Mesodermal cell (in vitro differentiated cells): ENCODE measurements at regions not wholly inside any gene's neighbourhood (a gene's known extent, or its start where the extent isn't known, plus 50 kb on each side); places are given as distances from the start of the nearest gene placed in this dataset.
"Not testable (repeated sequence)": the region's sequence is repeated elsewhere in the genome, so short reads cannot be mapped to it uniquely, and the experiment has no call there.

Experiments
- H3K27ac ChIP-seq: 2 replicates; pipeline ENCODE4 v1.7.0; 2013; ENCODE audit warnings: mild to moderate bottlenecking, low read depth, low read length, moderate library complexity; ENCODE audit not compliant: severe bottlenecking
- H3K36me3 ChIP-seq: 2 replicates; pipeline ENCODE4 v1.7.1; 2013; ENCODE audit warnings: mild to moderate bottlenecking, low read length, moderate library complexity; ENCODE audit not compliant: control insufficient read depth, insufficient read depth
- H3K4me1 ChIP-seq: one replicate; pipeline ENCODE4 v1.7.1; 2013; ENCODE audit warnings: mild to moderate bottlenecking, low read length; ENCODE audit not compliant: insufficient read depth, control insufficient read depth, poor library complexity, severe bottlenecking
- H3K4me3 ChIP-seq: 2 replicates; pipeline ENCODE4 v1.7.0; 2013; ENCODE audit warnings: low read length, control low read depth, mild to moderate bottlenecking; ENCODE audit not compliant: insufficient read depth, poor library complexity, severe bottlenecking; ENCODE audit errors: extremely low read depth
- H3K9me3 ChIP-seq: 2 replicates; pipeline ENCODE4 v1.7.1; 2013; ENCODE audit warnings: mild to moderate bottlenecking, low read length, moderate library complexity; ENCODE audit not compliant: control insufficient read depth
- WGBS, 2 experiments: methylation state at CpG; one replicate each; pipeline ENCODE4 v1.1.5; 2013; ENCODE audit warnings: missing lambda C conversion rate in 2 of 2; ENCODE audit not compliant: insufficient coverage in 2 of 2; 5-methylcytosine and 5-hydroxymethylcytosine counted together

DNA sequence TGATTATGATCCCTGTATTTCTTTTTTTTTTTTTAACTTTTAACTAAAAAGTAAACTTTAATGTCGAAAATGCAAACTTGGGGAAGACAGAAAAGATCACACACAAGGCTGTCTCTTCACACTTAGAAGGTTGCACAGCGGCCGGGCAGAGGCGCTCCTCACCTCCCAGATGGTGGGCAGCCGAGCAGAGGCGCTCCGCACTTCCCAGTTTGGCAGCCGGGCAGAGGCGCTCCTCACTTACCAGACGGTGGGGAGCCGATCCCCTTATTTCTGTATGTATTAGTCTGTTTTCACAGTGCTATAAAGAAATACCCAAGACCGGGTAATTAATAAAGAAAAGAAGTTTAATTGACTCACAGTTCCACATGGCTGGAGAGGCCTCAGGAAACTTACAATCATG lies 805.6 kb upstream of the SPRY2 start:
- not testable (repeated sequence) for H3K4me3 ChIP-seq, H3K4me1 ChIP-seq, H3K9me3 ChIP-seq, H3K36me3 ChIP-seq, H3K27ac ChIP-seq
- WGBS, 2 experiments, result 100% methylated on average over 1 to 3 of the region's 12 CpGs

DNA sequence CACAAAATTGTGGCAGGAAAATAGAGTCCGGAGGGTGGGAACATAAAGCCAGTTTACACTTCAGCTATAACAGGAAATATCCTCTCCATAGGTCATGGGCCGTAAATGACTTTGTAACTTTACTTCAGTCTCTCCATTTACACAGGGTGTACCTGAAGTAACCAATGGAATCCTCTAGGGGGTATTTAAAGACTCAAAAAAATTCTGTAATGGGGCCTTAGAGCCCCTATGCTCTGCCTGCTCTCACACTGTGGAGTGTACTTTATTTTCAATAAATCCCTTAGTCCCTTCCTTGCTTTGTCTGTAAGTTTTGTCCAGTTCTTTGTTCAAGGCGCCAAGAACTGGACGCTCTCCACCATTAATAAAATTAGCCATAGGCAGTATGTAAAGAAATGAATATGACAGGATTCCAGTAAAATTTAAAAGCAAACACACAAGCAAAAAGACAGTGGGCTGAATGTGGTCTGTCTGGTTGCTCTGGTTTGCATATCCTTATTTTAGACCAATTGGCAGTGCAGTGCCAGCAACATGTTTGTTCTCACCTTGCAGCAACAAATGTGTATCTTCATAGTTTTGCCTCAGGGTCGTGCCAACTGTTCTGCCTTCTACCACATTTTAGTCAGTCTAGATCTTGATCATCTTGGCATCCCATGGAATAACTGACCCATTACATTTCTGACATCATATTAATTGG lies 801.5 kb upstream of the SPRY2 start:
- H3K4me1 ChIP-seq, result peaks cover 12% of the 10 kb centered on the region
- 100% methylated on average over 1 of the region's 5 CpGs; no CpG with 5 or more reads in 1 of the 2 experiments for WGBS, 2 experiments
- no peak overlapping the region for H3K4me3 ChIP-seq
- no peak overlapping the region for H3K27ac ChIP-seq
- no peaks in the 10 kb centered on the region for H3K9me3 ChIP-seq
- no peaks in the 10 kb centered on the region for H3K36me3 ChIP-seq

DNA sequence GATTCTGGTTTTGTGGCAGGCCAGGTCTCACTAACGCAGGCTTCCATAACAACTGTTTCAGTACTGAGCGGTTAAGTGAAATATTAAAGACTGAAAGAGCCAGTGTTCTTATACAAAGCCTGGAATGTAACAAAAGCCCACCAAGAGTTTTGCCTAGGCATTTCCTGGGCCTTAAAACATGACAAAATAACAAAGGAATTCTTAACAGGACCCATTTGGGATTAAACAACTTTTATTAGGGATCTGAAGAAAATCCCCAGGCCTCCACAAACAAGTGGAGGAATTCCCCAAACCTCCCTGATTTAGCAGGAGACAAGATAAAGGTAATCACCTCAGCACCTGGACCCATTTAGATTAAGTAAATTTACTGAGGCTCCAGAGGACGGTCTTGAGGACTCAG lies 799.7 kb upstream of the SPRY2 start:
- peak overlapping the region; percentile 71 for H3K27ac ChIP-seq
- peaks cover 12% of the 10 kb centered on the region for H3K4me1 ChIP-seq
- no peak overlapping the region for H3K4me3 ChIP-seq
- no peaks in the 10 kb centered on the region for H3K36me3 ChIP-seq
- H3K9me3 ChIP-seq, result no peaks in the 10 kb centered on the region
- 14 to 50% methylated on average over 1 of the region's 3 CpGs for WGBS, 2 experiments

DNA sequence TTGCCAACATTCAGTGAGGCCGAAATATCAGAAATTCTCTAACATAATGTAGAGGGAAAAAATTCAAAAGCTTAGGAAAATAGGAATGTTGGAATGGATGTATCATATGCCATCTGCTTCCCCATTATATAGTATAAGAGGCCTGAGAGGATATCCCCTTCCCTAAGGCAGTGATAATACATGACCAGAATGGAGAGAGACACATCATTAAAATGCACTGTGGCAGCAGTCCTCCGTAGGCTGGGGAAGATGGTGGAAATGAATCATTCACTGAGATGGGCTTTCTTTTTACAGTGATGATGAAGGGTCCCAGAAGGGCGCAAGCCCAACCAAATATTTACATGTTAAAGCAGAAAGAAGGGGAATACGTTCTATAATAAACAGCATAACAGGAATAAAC lies 799.1 kb upstream of the SPRY2 start:
- H3K27ac ChIP-seq, result peak overlapping the region; percentile 71
- 50% methylated on average over 1 of the region's 4 CpGs; no CpG with 5 or more reads in 1 of the 2 experiments for WGBS, 2 experiments
- no peak overlapping the region for H3K4me3 ChIP-seq

DNA sequence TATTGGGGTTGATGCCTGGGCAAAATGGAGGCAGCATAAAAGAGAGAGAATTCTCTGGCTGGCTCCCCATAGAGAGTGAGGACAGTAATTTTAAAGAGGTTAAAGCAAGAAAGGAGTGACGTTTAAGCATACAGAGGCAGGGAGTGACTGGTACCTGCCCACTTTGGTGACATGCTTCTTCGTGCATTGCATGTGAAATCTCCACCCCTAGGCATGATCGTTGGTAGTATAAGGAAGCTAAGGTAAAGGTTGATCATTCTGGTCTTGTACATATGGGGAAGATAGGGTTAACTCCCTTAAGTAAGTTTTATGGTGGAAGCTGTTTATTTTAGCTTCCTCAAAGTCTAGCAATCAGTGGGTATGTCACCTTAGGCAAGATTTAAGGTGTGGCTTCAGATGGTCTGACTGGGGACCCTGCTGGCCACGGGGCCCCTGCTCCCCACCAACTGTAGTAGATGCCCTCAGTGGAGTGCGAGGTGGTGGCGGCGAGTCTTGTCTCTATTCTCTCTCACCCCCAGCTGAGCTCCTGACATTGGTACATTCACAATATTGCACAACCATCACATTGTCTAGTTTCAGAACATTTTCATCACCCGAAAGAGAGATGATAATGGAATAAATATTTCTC lies 797.5 kb upstream of the SPRY2 start:
- Histone ChIP-seq H3K4me3 (no peak overlapping the region), H3K36me3 (no peaks in the 10 kb centered on the region), H3K9me3 (no peaks in the 10 kb centered on the region), H3K27ac (no peak overlapping the region), H3K4me1 (peaks cover 12% of the 10 kb centered on the region)
- 82 to 100% methylated on average over 2 to 5 of the region's 8 CpGs for WGBS, 2 experiments

More for the DNA sequence above, 799.1 kb upstream of the SPRY2 start:
- Histone ChIP-seq H3K36me3 (no peaks in the 10 kb centered on the region), H3K9me3 (no peaks in the 10 kb centered on the region), H3K4me1 (peaks cover 12% of the 10 kb centered on the region)

DNA sequence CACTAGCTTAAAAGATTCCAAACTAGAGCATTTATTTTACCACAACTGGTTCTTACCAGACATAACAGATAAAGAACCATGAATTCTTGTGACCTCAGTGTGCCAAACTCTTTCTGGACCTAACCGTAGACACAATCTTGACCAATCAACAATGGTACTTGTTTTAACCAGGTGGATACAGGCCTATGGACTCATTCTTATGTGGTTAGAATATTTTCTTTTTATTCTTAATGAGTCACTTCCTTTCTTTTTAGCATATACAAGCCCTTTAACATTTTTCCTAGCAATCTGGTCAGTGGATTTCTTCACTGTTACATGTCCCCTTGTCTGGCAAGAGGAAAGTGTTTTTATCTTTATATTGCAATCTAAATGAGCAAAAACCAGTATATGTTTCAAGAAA lies 792.1 kb upstream of the SPRY2 start:
- Histone ChIP-seq H3K27ac (no peak overlapping the region), H3K9me3 (no peaks in the 10 kb centered on the region), H3K4me1 (no peaks in the 10 kb centered on the region), H3K4me3 (no peak overlapping the region), H3K36me3 (no peaks in the 10 kb centered on the region)
- no CpG with 5 or more reads among the region's 1 CpG for WGBS, 2 experiments

DNA sequence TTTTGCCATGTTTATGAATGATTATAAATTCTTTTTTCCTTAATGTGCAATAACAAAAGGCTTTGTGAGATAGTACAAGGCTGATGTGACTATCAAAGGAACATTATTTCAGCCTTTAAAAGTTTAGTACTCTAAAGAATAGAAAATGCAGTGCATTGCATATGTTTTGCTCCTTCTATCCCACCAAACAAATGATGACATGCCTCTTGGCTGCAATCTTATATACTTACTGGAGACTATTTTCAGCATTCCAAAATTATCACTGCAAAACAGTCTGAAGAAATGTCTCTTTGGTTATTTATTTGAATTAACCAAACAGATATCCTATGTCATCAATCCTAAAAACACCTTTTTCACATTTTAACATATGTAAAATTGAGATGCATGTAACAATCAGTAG lies 776.5 kb upstream of the SPRY2 start:
- Histone ChIP-seq H3K4me1 (no peaks in the 10 kb centered on the region), H3K9me3 (no peaks in the 10 kb centered on the region), H3K27ac (no peak overlapping the region)

DNA sequence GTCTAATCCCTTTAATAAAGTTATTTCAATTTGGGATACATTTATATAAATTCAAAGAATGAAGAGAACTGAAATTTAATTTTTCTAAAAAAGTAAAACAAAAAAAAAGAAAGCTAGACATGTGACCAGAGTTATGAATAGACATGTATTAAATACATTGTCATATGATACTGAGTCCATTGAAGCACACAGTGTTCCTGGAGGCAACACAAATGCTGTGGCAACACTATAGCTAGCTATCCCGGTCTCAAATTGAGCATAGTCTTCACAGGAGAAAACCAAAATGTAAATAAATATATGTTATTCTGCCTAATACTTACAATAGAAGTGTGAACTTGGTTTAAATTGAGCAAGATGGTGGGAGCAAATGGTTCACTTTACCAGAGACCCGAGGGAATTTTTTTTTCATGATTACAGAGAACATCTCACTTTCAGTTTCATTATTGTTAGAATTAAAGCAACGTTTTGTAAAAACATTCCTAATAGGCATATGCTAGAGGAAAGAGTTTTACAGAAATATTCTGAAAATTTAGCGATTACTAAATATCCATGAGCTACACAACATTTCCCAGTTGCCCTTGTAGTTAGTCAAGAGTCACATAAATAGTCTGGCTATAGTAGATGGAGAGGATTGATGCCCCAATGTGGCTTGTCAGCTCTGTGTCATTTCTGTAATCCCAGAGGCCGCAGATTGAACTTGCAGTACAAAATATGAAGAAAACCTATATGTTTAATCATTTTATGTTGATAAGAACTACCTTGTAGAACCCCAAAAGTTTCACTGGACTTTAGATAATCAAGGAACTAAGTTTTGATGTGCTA lies 775.7 kb upstream of the SPRY2 start:
- no peaks in the 10 kb centered on the region for H3K4me1 ChIP-seq
- H3K4me3 ChIP-seq, result no peak overlapping the region
- no peak overlapping the region for H3K27ac ChIP-seq
- no peaks in the 10 kb centered on the region for H3K9me3 ChIP-seq
- no peaks in the 10 kb centered on the region for H3K36me3 ChIP-seq
- no CpG with 5 or more reads among the region's 5 CpGs for WGBS, 2 experiments

More for the DNA sequence above, 776.5 kb upstream of the SPRY2 start:
- Histone ChIP-seq H3K4me3 (no peak overlapping the region), H3K36me3 (no peaks in the 10 kb centered on the region)

DNA sequence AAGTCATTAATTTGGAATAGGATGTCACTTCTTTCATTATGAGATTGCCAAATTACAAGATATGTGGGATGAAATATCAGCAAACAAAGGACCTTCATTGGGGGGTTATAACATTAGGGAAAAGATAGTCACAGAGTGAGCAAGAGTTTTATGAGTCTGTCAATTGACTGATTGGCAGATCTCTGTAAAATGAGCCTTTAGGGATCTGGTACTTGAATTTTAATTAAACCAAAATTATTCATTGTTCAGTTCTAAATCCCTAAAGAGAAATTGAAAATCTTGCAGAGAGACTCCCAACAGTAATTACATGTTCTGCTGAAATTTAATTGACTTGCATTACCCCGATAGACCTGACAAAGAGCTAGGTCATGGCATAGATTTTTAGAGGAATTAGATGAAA lies 768.1 kb upstream of the SPRY2 start:
- no peak overlapping the region for H3K27ac ChIP-seq
- no peaks in the 10 kb centered on the region for H3K4me1 ChIP-seq
- H3K9me3 ChIP-seq, result no peaks in the 10 kb centered on the region
- H3K4me3 ChIP-seq, result no peak overlapping the region
- no CpG with 5 or more reads among the region's 1 CpG for WGBS, 2 experiments
- H3K36me3 ChIP-seq, result no peaks in the 10 kb centered on the region

DNA sequence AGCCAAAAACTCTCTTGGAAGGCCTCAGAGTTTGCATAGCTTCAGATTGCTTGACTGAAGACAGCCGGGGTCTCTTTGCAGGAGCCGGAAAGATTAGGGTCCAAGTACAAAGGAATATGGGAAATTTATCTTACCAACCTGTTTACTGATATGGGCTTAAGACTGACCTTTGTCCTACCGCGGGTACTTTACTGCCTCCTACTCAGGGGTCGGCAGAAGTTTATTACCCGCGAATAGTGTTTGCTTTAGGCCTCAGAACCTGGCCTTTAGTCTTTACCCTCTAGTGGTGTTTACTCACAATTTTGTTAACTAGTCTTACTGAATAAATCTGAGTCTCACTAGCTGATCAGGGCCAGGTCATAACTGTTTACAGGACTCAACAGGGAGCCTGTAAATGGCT lies 765.4 kb upstream of the SPRY2 start:
- no peak overlapping the region for H3K4me3 ChIP-seq
- no peaks in the 10 kb centered on the region for H3K36me3 ChIP-seq
- no peak overlapping the region for H3K27ac ChIP-seq
- WGBS, 2 experiments, result 91 to 100% methylated on average over 2 to 4 of the region's 7 CpGs
- H3K4me1 ChIP-seq, result no peaks in the 10 kb centered on the region
- H3K9me3 ChIP-seq, result no peaks in the 10 kb centered on the region
